Omental fat pad (tissue), 3 donors: ENCODE measurements at regions not wholly inside any gene's neighbourhood (a gene's known extent, or its start where the extent isn't known, plus 50 kb on each side); places are given as distances from the start of the nearest gene placed in this dataset.

Experiments used
- ATAC-seq: fragments of 150-250 bp; one replicate; pipeline ENCODE4 v1.9.1; 2016; ENCODE audit warnings: mild to moderate bottlenecking, moderate library complexity; ENCODE audit not compliant: low FRiP score
- DNase-seq: peaks from one replicate; pipeline ENCODE4 v3.0.0-alpha.2; 2019; ENCODE audit warnings: low spot score
- CTCF ChIP-seq, 3 donors: fragments of 450-650 bp; IDR thresholded peaks; one replicate each; pipeline ENCODE4 v1.5.1; 2016 to 2017; ENCODE audit warnings: antibody characterized with exemption in 3 of 3, mild to moderate bottlenecking in 3 of 3, moderate library complexity in 2 of 3

DNA sequence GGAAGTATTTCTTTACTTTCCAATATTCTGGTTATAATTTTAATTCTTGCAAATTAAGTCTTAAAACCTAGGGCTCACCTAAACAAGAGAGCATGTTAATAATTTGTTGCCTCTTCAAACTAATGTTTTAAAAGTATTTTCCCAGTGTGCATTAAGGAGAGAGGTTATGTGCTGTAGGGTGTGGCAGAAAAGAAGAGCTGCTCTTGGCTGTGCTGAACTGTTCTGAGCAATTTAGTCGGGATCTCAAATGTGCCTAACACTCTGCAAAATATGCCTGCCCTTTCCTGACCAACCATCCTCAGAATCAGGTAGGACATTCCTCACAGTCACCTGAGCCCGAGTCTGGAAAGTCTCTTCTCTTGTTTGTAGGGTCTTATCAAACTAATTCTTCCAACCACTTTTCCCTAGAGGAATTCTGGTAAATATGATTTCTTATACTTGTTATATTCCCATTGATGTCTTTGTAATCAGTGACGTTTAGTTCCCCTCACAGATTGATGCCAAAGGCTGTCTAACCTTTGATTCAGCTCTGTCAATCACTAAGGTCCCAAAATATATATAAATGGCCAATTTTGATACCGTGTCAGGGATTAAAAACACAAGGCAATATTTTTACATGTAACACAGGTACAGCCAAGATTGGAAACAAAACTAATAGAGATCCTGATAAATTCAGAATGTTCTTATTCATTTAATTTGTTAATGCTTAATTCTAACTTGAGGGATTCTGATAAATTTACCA, 298.4 kb downstream of the ADGB start:
- DNase-seq (no peak), ATAC-seq (no peak)
- TF ChIP-seq CTCF (IDR thresholded peaks at IDR 0.05) = no peak

- DNase-seq (no peak), ATAC-seq (no peak)
- TF ChIP-seq CTCF (IDR thresholded peaks at IDR 0.05) = no peak
Observed at GRCh38 chr6:146898069-146898887, 299.5 kb downstream of the ADGB start.

DNA sequence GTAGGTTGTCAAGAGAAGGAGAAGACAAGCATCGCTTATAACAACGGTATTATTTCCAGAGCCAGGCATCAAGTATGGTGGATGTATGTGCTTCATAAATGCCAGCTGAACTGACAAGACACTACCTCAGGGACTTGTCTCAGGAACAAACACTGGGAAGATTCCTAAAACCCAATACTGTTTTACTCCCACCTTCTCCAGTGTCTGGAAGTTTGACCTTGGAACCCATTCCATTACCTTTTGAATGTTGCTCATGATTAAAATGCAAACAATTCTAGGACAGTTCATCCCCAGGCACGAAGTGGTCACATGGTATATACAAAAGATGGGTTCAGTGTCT, 300.1 kb downstream of the ADGB start:
- TF ChIP-seq CTCF (IDR thresholded peaks at IDR 0.05) = no peak
- no peak for ATAC-seq
- DNase-seq = no peak

- DNase-seq (no peak), ATAC-seq (no peak)
- TF ChIP-seq CTCF (IDR thresholded peaks at IDR 0.05) = no peak
Observed at GRCh38 chr6:146901940-146902816, 302.0 kb upstream of the STXBP5 start.

DNA sequence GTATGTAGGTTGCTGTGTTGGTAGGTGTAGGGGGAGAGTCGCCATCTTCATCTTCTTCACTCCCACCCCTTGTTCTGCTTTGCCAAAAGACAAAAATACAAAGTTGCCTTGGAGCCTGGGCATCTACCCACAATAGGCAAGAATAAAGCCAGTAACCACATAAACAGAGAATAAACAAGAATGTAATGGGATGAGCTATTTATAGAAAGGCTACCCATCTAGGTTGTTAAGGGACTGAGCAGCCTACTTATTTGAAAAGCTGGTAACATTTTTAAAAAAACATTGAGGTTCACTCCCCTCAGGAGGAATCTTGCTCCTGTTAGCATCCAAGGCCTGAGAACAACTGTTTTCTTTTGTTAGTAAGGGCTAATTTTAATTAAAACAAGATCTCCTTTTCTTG, 301.4 kb upstream of the STXBP5 start:
- no peak for TF ChIP-seq CTCF (IDR thresholded peaks at IDR 0.05)
- ATAC-seq = no peak
- no peak for DNase-seq

- TF ChIP-seq CTCF (IDR thresholded peaks at IDR 0.05) = no peak
- no peak for DNase-seq
- no peak for ATAC-seq
Observed at GRCh38 chr6:146903451-146903850, 300.8 kb upstream of the STXBP5 start.
